Astrocyte (in vitro differentiated cells and primary cell): ENCODE measurements at regions not wholly inside any gene's neighbourhood (a gene's known extent, or its start where the extent isn't known, plus 50 kb on each side); places are given as distances from the start of the nearest gene placed in this dataset.

Source experiments
- DNase-seq: peaks from one replicate; pipeline ENCODE4 v3.0.0-alpha.2; 2010; ENCODE audit warnings: low read depth
- FAIRE-seq: peaks from 2 replicates; lab custom pipeline; 2011; peaks lifted over from hg19 to GRCh38; lab: Jason Lieb, UNC
- H2AFZ ChIP-seq: 2 replicates; pipeline ENCODE4 v1.6.0; 2012; ENCODE audit warnings: low read depth, low read length, inconsistent platforms
- H3K27ac ChIP-seq: 2 replicates; pipeline ENCODE4 v1.5.1; 2011; ENCODE audit warnings: low read depth, low read length, inconsistent platforms
- H3K27me3 ChIP-seq: 2 replicates; pipeline ENCODE4 v1.6.0; 2011; ENCODE audit warnings: low read length, inconsistent platforms; ENCODE audit not compliant: insufficient read depth
- H3K36me3 ChIP-seq: 2 replicates; pipeline ENCODE4 v1.5.1; 2011; ENCODE audit warnings: low read length, inconsistent platforms; ENCODE audit not compliant: insufficient read depth
- H3K4me1 ChIP-seq: 2 replicates; pipeline ENCODE4 v1.5.1; 2011; ENCODE audit warnings: low read length, inconsistent platforms; ENCODE audit not compliant: insufficient read depth
- H3K4me2 ChIP-seq: 2 replicates; pipeline ENCODE4 v1.6.0; 2012; ENCODE audit warnings: low read length, inconsistent platforms
- H3K4me3 ChIP-seq: 2 replicates; pipeline ENCODE4 v1.5.1; 2011; ENCODE audit warnings: low read depth, mild to moderate bottlenecking, low read length, inconsistent platforms; ENCODE audit not compliant: insufficient read depth
- H3K79me2 ChIP-seq: 2 replicates; pipeline ENCODE4 v1.6.0; 2012; ENCODE audit warnings: mild to moderate bottlenecking, low read length, inconsistent platforms; ENCODE audit not compliant: insufficient read depth
- H3K9ac ChIP-seq: 2 replicates; pipeline ENCODE4 v1.6.0; 2012; ENCODE audit warnings: mild to moderate bottlenecking, low read length, inconsistent platforms
- H3K9me3 ChIP-seq: 2 replicates; pipeline ENCODE4 v1.5.1; 2012; ENCODE audit warnings: low read depth, mild to moderate bottlenecking, low read length, inconsistent platforms; ENCODE audit not compliant: insufficient read depth
- H4K20me1 ChIP-seq: 2 replicates; pipeline ENCODE4 v1.6.0; 2012; ENCODE audit warnings: low read length, inconsistent platforms; ENCODE audit not compliant: insufficient read depth
- H3K27ac Mint-ChIP-seq: one replicate; pipeline ENCODE4 v1.8.0; 2021; ENCODE audit warnings: mild to moderate bottlenecking, mixed read lengths; ENCODE audit not compliant: unreplicated experiment
- H3K27me3 Mint-ChIP-seq: one replicate; pipeline ENCODE4 v1.8.0; 2021; ENCODE audit warnings: low read depth, mixed read lengths; ENCODE audit not compliant: unreplicated experiment
- H3K36me3 Mint-ChIP-seq: one replicate; pipeline ENCODE4 v1.8.0; 2021; ENCODE audit warnings: low read depth, mixed read lengths; ENCODE audit not compliant: unreplicated experiment
- H3K4me1 Mint-ChIP-seq: one replicate; pipeline ENCODE4 v1.8.0; 2021; ENCODE audit warnings: low read depth, mixed read lengths; ENCODE audit not compliant: unreplicated experiment
- H3K4me3 Mint-ChIP-seq: one replicate; pipeline ENCODE4 v1.8.0; 2021; ENCODE audit warnings: mild to moderate bottlenecking, moderate library complexity, mixed read lengths; ENCODE audit not compliant: unreplicated experiment
- H3K9me3 Mint-ChIP-seq: one replicate; pipeline ENCODE4 v1.8.0; 2021; ENCODE audit warnings: mild to moderate bottlenecking, mixed read lengths; ENCODE audit not compliant: unreplicated experiment
- EZH2 ChIP-seq: IDR thresholded peaks from 2 replicates; pipeline ENCODE4 v1.6.1; 2012; ENCODE audit warnings: mild to moderate bottlenecking, low read length, inconsistent platforms; ENCODE audit not compliant: insufficient read depth
- TF ChIP-seq, protein P1 (sequence below): IDR thresholded peaks from 2 replicates; pipeline ENCODE4 v1.5.1; 2011; ENCODE audit warnings: low read depth, mild to moderate bottlenecking, inconsistent platforms, low read length, moderate library complexity; ENCODE audit not compliant: insufficient read depth

DNA sequence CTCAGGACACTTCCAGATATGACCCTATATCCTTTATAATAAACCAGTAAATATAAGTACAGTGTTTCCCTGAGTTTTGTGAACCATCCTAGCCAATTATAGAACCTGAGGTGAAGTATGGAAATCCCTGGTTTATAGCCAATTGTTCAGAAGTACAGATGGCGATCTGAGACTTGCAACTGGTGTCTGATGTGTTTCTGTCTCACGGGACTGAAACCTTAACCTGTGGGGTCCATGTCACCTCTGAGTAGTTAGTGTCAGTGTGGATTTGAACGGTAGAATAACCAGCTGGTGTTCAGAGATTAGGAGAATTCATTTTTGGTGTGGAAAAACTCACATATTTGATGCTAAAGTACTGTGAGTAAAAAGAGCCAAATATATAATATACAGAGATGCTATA, 606.6 kb downstream of the MAFB start:
- no peak overlapping the region for H3K4me3 ChIP-seq
- no peak overlapping the region for H3K4me2 ChIP-seq
- Mint-ChIP-seq H3K4me1 (no peaks in the 10 kb centered on the region), H3K27me3 (no peaks in the 10 kb centered on the region), H3K27ac (no peak overlapping the region), H3K4me3 (no peak overlapping the region), H3K36me3 (no peaks in the 10 kb centered on the region), H3K9me3 (no peaks in the 10 kb centered on the region)
- TF ChIP-seq EZH2: no peak
- TF ChIP-seq, protein P1, sequence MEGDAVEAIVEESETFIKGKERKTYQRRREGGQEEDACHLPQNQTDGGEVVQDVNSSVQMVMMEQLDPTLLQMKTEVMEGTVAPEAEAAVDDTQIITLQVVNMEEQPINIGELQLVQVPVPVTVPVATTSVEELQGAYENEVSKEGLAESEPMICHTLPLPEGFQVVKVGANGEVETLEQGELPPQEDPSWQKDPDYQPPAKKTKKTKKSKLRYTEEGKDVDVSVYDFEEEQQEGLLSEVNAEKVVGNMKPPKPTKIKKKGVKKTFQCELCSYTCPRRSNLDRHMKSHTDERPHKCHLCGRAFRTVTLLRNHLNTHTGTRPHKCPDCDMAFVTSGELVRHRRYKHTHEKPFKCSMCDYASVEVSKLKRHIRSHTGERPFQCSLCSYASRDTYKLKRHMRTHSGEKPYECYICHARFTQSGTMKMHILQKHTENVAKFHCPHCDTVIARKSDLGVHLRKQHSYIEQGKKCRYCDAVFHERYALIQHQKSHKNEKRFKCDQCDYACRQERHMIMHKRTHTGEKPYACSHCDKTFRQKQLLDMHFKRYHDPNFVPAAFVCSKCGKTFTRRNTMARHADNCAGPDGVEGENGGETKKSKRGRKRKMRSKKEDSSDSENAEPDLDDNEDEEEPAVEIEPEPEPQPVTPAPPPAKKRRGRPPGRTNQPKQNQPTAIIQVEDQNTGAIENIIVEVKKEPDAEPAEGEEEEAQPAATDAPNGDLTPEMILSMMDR: no peak
- no peaks in the 10 kb centered on the region for H3K27me3 ChIP-seq
- H3K4me1 ChIP-seq: no peaks in the 10 kb centered on the region
- H3K36me3 ChIP-seq: no peaks in the 10 kb centered on the region
- no peak overlapping the region for H3K27ac ChIP-seq
- no peaks in the 10 kb centered on the region for H3K9me3 ChIP-seq
- H3K9ac ChIP-seq: no peak overlapping the region
- no peak for FAIRE-seq
- no peaks in the 10 kb centered on the region for H3K79me2 ChIP-seq
- no peaks in the 10 kb centered on the region for H4K20me1 ChIP-seq
- no peak overlapping the region for H2AFZ ChIP-seq
- no peak for DNase-seq

DNA sequence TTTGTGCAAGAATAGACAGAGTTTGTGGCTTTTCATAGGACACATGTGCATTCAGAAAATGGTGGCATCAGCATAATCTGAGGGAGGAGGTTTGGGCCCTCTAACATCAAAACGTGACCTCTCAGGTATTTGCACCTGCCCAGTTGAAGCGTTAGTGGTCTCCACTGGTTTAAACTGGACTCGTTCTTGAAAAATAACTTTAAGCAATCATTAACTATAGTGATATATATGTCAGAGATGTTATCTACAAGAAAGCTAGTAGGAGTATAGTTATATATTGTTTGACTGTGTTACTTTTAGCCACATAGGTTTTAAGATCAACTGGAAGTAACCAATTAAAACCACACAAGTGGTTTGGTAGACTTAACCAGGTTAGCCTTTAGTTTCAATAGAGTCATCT, 607.4 kb downstream of the MAFB start:
- Mint-ChIP-seq H3K4me3 (no peak overlapping the region), H3K9me3 (no peaks in the 10 kb centered on the region), H3K27ac (no peak overlapping the region), H3K27me3 (no peaks in the 10 kb centered on the region), H3K4me1 (no peaks in the 10 kb centered on the region), H3K36me3 (no peaks in the 10 kb centered on the region)
- no peak for DNase-seq
- H3K79me2 ChIP-seq: no peaks in the 10 kb centered on the region
- H3K9me3 ChIP-seq: no peaks in the 10 kb centered on the region
- no peak overlapping the region for H3K4me3 ChIP-seq
- no peaks in the 10 kb centered on the region for H3K27me3 ChIP-seq
- no peaks in the 10 kb centered on the region for H4K20me1 ChIP-seq
- no peak overlapping the region for H3K27ac ChIP-seq
- H3K4me1 ChIP-seq: no peaks in the 10 kb centered on the region
- TF ChIP-seq EZH2: no peak
- TF ChIP-seq, protein P1: no peak
- no peak overlapping the region for H3K9ac ChIP-seq
- H3K4me2 ChIP-seq: no peak overlapping the region
- H2AFZ ChIP-seq: no peak overlapping the region
- no peak for FAIRE-seq
- no peaks in the 10 kb centered on the region for H3K36me3 ChIP-seq

DNA sequence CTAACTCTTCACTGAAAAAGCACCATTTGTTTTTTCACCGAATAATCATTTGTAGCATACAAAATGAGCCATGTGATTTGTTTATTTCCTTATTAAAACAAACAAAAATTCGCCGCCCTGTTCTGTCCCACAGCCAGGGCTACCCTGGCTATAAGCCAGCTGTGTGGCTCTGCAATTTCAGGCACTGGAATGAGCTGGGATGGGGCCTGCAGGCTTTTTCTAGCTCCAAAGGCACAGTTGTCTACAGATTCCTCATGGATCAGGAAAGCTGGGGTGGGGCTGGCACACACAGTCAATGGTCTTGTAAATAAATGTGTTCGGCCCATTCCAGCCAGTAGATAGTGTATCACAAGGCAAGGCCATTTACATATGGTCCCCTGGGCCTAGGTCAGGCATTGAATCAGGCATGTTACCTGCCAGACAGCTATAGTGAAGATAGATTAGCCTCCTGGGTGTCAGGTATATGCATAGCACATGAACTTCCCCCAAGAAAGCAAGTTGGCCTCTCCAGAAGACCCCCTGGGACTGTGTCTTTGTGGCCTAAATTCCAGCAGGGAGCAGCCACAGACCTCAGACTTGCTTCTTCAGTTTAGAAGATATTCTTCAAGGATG, 608.9 kb downstream of the MAFB start:
- Histone ChIP-seq H3K4me2 (no peak overlapping the region), H3K27ac (no peak overlapping the region), H3K79me2 (no peaks in the 10 kb centered on the region), H4K20me1 (no peaks in the 10 kb centered on the region), H3K4me3 (no peak overlapping the region), H3K4me1 (no peaks in the 10 kb centered on the region), H3K9ac (no peak overlapping the region), H3K27me3 (no peaks in the 10 kb centered on the region), H3K36me3 (no peaks in the 10 kb centered on the region), H3K9me3 (no peaks in the 10 kb centered on the region), H2AFZ (no peak overlapping the region)
- DNase-seq (no peak), FAIRE-seq (no peak)
- Mint-ChIP-seq H3K4me1 (no peaks in the 10 kb centered on the region), H3K27me3 (no peaks in the 10 kb centered on the region), H3K4me3 (no peak overlapping the region), H3K27ac (no peak overlapping the region), H3K36me3 (no peaks in the 10 kb centered on the region), H3K9me3 (no peaks in the 10 kb centered on the region)
- no peak for TF ChIP-seq EZH2
- TF ChIP-seq, protein P1: no peak
